ENCODE measurements at regions not wholly inside any gene's neighbourhood (a gene's known extent, or its start where the extent isn't known, plus 50 kb on each side); places are given as distances from the start of the nearest gene placed in this dataset.
A peak's percentile ranks its signal among the peaks of the same experiment; 100 is the strongest.

DNA sequence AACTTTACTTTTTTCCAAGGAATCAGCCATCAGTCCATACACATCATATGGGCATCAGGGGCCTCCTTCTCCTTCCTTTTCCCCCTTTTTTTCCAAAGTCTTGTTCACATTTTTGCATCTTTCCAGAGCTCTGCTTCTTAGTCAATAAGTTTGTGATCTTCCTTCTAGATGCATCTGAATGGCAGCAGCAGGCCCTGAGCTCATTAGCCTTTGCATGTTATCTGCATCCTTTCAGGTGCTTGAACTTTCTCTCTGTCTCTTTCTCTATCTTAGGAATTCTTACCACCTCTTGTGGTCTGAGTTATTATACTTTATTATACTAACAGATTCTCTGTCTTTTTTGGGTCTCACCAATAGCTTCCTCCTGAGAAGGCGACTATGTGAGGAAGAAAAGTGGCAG lies 312.4 kb upstream of the FANCL start:
- DNase-seq, result no peak

DNA sequence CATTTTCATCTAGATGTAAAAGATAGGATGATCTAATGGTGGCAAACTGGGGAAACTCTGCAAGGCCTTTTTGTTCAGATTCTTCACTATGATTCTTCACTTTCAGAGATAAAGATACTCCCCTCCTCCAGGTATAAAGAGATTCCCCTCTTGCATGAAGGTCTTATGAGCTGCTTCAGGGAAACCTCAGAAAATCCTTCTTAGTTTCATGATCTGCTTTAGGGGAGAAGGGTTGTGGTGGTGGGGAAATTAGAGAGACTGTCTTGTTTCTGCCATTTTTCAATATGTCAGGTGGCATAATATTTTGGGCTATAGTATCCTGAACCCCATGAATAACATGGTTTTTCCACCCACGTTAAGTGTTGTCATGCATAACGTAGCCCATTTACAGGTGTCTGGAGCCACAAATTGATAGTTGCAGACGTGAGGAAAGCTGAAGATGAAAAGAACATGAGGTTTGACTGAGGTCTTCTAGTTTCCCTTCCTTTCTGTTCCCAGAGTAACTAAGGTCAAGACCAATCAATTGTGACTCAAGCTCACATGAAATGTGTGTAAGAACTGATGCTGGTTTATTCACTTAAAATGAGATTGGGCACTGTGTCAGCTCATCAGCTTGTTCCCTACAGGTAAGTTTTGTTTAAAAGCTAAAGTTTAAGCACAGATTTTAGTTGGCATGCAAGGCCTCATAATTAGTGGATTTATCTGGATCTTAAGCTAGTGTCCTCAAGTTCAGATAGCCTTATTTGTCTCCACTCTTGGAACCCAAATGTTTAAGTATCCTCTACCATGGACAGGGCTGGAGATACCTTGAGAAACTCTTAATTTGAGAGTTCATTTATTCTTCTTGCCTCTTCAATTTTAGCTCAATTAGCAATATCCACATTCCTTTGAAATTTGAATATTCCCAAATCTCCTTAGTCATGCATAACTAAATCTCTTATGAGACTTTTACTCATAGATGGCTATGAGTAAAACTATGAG lies 304.5 kb upstream of the FANCL start:
- no peak for DNase-seq

DNA sequence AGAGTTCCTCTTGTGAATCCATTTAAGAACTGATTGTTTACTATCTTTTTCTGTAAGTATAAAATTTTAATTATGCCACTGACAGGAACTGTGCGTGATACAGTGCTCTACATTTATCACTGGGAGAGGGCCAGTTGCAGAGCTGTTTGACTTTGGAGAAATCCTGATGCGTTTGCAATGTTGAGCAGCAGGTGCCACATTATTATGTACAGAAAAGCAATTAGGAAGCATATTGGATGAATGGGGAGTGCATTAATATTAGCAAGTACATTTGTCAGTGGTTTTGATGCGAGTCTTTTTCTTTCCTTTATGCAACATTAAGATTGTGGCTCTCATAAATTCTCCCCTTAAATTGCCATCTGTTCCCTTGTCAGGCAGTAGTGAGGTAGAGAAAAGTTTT lies 302.3 kb upstream of the FANCL start:
- DNase-seq, result no peak

DNA sequence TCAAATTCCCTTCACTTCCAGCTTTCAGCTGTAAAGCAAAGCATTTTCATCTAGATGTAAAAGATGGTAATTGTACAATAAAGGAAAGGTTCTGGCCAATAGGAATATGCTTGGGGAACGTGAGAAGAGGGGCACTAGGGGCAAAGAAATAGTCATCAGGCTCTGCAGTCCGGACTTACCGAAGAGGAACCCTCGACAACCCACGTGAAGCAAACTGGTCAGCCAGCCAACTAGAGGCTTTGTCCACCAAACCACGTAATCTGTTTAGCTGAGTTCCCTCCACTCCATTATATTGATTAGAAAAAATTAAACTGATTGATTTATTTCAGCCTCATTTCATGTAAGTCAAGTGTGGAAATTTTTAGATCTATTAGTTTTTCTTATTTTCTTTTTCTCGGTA lies 300.4 kb upstream of the FANCL start:
- no peak for DNase-seq

DNA sequence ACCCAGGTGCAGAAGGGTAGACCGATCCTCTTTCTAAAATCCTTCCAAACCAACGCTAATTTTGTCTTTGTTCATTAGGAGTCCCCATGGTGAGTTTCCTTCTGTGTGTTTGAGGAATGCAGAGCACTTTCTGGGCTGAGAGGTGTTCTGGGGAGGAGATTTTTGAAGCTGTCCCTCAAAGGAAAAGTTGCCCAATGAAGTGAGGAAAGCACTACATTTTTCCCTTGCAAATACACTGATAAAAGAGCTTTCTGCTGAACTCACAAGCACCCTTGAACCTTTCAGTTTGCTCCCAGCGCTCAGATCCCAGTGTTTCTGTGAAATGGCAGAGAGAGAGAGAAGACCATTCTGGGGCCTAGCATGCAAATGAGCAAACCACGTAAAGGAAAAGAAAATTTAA lies 299.6 kb upstream of the FANCL start:
- no peak for DNase-seq

DNA sequence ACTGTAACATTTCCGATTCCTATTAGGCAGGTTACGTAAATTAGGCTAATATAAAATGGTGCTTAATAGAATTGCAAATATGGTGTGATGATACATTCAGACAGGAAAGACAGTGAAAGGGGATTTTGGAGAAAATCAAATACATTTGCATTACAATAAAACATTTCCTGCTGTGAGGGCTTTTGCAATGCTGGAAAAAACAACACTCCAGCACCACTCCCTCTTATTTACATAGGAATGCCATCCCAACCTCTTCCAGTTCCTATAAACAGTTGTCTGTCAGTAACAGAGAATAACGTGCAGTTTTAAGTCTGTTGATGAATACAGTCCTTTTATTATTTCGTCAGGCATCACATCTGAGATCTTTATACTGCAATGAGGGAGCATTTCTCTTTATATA lies 298.8 kb upstream of the FANCL start:
- DNase-seq, result peak; percentile 71

DNA sequence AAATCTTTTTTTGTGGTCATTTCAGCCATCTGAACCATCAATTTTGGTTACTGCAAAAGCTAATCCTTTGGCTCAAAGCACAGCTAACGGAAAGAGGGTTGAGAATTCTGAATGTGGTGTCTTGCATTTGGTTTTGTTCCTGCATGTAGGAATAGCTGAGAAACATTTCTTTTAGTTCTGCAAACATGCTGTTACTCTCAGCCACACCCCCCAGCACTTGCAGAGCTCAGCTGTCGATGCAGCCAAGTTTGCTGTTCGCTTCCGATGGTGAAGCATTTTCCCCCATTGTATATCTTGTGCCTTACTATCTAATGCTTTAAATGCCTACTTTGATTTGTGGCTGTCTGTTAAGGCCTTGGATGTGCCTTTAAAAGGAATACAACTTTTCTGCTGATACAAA lies 294.9 kb upstream of the FANCL start:
- no peak for DNase-seq

DNA sequence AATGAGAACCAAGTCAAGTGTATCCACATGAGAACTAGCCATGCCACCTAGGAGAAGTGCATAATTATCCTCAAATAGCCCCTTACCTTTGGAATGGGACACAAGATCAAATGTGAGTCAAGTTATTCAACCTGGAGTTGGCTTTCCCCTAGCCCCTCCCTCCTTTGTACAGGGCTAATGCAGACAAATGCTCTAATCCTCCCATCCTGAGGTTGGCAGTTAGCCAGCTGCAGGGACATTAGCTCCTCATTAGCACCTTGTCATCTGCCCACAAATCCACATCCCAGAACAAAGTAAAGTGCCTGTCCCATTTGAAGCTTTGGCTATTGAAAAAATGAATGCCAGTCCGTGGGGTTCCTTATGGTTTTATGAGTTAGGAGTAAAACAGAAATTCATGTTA lies 294.1 kb upstream of the FANCL start:
- peak; percentile 7 for DNase-seq

DNA sequence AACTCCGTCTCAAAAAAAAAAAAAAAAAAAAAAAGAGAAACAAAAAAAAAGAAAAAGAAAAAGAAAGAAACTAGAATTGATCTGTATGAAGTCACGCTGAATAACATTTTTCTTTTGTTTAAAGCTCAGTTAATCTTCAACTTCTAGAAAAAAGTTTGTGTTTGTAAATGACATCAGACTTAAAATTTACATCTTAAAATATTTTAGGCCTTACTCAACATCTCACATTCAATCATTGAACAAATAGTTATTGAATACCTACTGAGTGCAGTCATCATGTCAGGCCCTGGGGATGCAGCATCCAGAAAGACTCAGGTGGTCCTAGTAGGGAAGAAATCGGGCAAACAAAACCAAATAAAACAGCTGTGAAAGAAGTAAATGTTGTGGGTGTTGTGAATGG lies 292.3 kb upstream of the FANCL start:
- DNase-seq, result no peak

DNA sequence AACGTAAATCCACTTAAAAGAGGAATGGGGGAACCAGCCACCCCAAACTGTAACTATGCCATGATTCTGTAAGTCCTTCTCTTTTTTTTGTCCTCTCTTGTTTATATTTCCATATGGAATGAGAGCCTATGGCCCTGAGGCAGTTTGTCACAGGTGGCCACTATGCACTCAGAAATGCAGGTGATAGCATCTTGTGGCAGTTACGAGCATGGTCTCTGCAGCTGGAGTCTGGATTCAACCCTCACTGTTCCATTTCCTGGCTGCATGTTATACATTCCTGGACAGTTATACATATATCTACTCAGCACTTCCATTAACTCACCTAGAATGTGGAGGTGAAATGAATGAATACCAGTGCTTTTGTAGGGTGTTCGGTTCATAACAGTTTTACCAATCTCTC lies 291.5 kb upstream of the FANCL start:
- no peak for DNase-seq

DNA sequence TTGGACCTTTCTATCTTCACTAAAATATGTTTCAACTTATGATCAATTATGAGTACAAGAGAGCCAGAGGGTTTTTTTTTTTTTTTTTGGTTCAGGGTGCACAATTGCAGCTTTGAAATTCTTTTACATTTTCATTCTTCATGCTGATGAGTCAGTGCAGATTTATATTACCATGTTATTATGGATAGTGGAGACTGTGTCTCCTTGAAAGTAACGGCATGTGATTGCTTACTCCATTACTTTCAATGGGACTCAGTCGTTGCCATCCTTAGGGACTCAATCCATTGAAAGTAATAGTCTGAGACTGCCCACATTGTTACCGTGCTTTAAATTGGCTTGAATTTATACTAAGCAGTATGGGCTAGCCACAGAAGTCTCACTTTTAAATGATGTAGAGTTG lies 286.5 kb upstream of the FANCL start:
- no peak for DNase-seq

DNA sequence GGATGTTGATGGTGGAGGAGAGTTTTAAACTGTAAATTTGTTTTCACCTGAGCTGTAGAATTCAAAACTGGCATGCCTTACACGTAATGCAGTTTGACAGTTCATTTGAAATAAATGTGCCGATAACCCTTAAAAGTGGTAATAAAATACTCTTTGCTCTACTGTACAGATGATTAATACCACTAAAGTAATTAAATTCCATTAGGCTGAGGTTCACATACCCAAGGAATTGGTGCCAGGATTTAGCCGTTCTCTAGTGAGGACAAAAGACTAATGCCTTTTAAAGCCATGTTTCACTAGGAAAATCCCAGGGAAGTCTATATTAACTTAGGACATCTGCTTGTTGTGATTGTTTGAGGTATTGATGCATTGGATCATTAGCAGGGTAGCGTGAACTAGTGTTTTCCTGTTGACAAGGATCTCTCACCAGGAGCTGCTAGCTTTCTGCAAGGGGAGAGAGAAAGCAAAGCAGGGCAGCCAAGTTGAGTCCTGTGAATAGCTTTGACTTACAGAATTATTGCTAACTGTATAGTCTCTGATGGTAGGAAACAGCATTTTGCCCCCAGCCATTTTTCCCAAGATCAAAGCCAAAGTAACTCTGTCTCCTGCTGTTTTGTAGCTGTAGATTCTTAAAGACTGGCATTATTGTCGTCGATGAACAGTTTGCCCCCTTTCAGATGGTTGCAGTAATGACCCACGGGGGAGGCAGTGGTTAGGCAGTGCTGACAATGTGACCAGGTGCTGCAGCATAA lies 280.9 kb upstream of the FANCL start:
- DNase-seq, result no peak

DNA sequence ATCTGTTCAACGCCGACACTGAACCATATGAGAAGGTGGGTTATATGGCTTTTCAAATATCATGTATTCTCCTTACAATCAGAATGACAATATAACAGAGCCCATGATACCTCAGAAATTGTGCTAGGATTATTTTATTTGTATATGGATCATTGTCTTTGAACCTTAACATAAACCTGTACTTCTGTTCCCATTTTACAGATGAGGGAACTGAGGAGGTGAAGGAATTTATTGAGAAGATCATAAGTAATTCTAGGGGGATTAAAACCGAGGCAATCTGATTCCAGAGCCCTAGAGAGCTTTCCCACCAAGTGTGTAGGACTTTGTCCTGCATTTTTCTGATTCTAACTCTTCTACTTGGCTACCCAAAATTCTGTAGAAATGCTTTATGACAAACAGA lies 279.8 kb upstream of the FANCL start:
- no peak for DNase-seq

DNA sequence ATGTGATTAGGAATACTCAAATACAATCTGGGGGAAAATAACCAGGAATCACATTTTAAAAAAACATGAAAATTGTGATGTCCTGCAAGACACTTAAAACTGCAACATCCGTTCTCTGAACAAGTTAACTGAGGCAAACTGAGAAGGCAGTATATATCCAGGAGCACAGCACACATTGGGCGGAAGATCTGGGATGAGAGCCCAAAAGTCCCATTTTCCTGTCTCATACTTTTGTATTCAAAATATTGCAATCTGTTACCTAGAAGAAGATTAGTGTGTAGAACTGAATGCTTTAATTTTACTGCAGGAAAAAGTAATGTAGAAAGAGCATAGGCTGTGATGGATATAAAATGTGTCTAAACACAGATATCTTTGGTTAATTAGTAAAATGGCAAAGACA lies 276.8 kb upstream of the FANCL start:
- DNase-seq, result no peak

DNA sequence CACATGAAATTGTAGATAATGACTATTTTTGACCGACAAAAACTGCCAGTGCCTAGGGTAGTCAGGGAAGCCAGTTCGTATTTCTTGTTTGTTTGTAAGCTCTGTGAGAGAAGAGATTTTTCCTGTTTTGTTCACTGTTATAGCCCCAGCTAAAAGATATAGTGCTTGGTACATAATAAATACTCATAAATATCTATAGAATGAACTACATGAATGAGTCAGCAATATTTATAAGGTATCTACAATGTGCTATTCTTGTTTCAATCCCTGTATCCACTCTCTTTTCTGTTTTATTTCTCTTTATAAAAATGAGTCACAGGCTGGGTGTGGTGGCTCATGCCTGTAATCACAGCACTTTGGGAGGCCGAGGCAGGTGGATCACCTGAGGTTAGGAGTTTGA lies 275.6 kb upstream of the FANCL start:
- DNase-seq, result no peak

DNA sequence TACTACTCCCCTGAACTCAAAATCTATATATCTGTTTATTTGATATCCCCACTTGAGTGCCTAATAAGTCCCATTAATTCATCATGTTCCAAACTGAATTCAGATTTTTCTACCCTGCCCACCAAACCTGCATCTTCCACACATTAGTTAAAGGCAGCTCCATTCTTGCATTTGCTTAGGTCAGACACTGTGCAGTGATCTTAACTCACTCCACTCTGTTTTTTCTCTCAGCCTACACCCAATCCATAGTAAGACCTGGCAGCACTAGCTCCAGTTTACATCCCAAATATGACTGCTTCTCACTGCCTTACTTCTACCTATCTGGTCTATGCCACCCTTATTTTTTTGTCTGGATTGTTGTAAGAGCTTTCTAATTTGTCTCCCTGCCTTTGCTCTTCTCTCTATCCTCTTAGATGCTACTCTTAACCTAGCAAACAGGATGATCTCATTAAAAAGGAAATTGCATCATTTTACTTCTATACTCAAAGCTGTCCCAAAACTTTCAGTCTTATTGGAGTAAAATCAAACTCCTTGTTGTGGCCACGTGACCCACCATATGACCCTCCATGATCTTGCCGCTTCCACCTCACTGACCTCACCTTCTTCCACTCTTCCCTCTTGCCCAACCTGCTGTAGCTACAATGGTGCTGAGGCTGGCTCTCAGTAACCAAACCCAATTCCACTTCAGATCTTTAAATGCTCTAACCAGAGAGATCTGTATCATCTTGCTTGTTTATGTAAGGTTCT lies 274.9 kb upstream of the FANCL start:
- DNase-seq, result no peak

DNA sequence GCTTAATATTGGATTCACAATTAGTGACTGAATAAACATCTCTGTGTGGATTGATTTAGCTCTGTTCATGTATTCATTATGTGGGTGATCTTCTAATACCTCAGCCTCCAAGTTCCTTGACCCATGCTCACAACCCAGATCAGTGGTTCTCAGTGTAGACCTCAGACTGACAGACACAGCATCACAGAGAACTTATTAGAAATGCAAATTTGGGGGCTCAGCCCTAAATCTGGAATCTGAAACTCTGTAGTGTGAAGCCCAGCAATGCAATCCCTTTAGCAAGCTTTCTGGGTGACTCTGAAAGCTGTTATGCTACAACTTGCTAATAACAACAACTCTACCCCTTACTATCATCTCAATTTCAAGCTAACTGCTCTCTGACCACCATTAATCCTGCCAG lies 273.1 kb upstream of the FANCL start:
- no peak for DNase-seq

DNA sequence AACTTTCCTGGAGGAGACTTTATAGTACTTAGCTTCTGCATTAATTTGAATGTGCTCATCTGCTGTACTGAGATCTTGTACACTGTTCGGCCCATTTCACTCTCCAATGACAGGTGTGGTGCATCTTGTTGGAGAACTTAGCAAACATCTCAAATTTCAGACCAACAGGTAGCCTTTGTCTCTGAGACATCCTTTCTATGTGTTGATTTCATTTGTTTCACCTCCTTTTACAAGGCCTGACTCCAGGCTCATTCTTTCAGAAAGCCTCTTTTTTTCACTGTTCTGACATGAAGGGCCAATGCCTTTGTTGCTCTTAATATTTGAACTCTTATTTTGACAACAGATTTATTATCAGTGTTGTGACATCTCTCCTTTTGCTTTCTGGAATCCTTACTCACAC lies 271.8 kb upstream of the FANCL start:
- no peak for DNase-seq

DNA sequence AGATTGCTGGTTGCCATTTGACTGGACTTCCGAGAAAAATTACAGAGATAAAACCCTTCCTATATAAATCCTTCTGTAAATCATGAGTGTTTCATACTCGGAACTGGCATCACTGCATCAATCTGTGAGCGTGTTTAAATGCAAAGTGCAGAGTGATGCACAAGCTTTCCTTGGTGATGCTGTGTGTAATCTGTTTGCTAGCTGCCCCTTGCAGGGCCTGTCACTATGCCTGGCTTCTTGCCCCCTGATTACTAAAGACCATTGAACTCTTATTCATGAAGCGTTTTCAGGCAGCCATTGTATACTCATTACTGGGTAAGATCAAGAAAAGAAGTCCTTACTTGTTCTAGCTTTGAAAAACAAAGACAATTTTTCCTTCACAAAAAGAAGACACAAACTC lies 266.9 kb upstream of the FANCL start:
- no peak for DNase-seq

DNA sequence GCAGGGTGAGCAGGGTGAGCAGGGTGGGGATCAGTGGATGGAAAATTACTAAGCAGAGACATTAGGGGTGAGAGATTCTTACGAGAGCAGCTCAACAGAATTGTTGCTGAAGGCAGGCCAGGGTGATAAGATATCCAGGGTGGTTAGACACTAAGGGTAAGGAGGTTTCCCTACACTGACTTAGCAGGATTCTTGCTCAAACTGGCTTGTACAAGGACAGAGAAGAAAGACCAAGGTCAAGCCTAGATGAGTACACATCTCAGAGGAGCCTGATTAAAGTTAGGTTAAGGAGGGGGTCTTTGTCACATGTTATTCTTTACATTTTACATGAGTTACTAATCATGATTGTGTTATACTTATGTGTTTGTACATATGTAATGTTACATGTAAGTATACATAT lies 262.8 kb upstream of the FANCL start:
- no peak for DNase-seq

DNA sequence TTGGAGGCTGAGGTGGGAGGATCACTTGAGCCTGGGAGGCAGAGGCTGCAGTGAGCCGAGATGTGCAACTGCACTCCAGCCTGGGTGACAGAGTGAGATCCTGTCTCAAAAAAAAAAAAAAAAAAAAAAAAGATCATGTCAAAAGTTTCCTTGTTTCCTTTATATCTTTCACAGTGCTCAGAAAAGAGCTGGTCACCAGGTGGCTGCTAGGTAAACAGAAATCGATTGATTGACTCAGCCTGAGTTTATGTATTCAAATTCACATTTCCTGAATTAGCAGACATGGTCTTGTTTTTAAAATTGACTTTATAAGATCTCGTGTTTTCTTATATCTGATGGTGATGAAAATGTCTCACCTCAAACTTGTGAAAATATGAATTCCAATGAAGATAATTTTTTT lies 261.8 kb upstream of the FANCL start:
- no peak for DNase-seq

DNA sequence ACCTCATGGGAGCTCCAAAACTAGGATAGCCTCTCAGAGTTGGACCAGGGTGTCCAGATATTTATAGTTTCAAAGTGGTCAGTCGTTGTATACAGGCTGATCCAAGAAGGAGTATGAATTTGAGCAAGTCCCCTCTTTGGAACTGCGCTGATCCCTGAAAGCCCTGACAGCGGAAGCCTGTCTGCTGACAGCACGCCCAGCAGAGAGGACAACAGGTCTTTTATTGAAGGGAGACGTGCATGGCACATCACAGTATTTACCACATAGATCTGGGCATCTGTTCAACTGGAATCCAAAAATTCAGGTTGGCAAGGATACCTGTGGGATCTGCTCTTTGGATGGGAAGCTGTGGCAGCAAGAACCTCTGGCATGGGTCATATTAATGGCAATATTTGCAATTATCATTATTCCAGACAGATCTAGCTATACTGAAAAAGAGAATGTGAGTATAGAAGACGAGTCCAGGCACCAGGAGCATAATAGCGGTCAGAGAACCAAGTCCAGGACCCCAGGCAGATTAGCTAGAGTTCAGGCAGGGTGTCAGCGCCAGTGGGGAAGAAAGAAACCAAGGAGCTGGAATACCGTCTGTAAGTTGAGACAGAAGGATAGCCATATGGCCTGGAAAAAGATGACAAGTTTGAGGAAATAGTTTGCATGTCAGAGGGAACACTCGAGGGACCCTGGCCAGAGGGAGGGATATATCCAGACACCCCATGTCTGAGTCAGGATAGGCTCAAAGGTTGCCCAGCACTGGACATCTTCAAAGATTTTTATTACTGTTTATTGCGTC lies 260.4 kb upstream of the FANCL start:
- no peak for DNase-seq

DNA sequence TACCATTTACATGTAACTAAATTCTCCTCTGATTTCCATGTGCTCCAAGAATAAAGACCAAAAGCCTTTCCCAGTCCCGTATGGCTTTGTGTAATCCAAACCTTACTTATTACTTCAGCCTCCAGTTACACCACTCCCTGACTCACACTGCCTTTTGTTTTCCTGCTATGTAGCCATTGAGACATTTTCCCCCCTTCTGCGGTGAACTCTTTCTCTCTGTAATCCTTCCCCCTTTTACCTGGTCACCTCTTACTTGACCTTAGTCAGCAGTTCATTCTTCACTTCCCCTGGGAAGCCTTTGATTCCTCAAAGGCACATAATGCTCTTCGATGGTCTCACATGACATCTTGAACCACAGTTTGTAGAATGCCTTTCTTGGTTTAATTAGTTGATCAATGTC lies 256.0 kb upstream of the FANCL start:
- DNase-seq, result no peak
